Mesenchymal stem cell (in vitro differentiated cells and primary cell): ENCODE measurements at regions not wholly inside any gene's neighbourhood (a gene's known extent, or its start where the extent isn't known, plus 50 kb on each side); places are given as distances from the start of the nearest gene placed in this dataset.

ENCODE experiments used
- DNase-seq: peaks from one replicate; pipeline ENCODE4 v3.0.0-alpha.2; 2013
- H2AFZ ChIP-seq: one replicate; pipeline ENCODE4 v1.6.1; 2013; ENCODE audit warnings: low read depth, mild to moderate bottlenecking, control low read depth, inconsistent platforms, low read length, moderate library complexity
- H2AK5ac ChIP-seq: 2 replicates; pipeline ENCODE4 v1.6.1; 2013; ENCODE audit warnings: low read length, moderate library complexity, mild to moderate bottlenecking, inconsistent platforms; ENCODE audit not compliant: severe bottlenecking
- H2BK120ac ChIP-seq: one replicate; pipeline ENCODE4 v1.6.1; 2013; ENCODE audit warnings: low read depth, mild to moderate bottlenecking, inconsistent platforms, low read length, moderate library complexity
- H2BK12ac ChIP-seq, 2 experiments: one replicate each; pipeline ENCODE4 v1.6.1; 2013; ENCODE audit warnings: inconsistent platforms in 2 of 2, low read length in 2 of 2, mild to moderate bottlenecking in 2 of 2, moderate library complexity in 2 of 2, control low read depth in 1 of 2
- H2BK15ac ChIP-seq: one replicate; pipeline ENCODE4 v1.6.1; 2013; ENCODE audit warnings: mild to moderate bottlenecking, low read depth, inconsistent platforms; ENCODE audit not compliant: poor library complexity, severe bottlenecking
- H2BK5ac ChIP-seq: 2 replicates; pipeline ENCODE4 v1.6.1; 2013; ENCODE audit warnings: low read depth, mild to moderate bottlenecking, low read length, control low read depth, inconsistent platforms; ENCODE audit not compliant: poor library complexity, severe bottlenecking
- H3K14ac ChIP-seq, 2 experiments: one replicate each; pipeline ENCODE4 v1.6.1; 2013; ENCODE audit warnings: inconsistent platforms in 2 of 2, low read length in 2 of 2, control low read depth in 1 of 2, mild to moderate bottlenecking in 1 of 2, moderate library complexity in 1 of 2
- H3K18ac ChIP-seq, 2 experiments: one replicate each; pipeline ENCODE4 v1.6.1; 2013; ENCODE audit warnings: inconsistent platforms in 2 of 2, low read length in 2 of 2, control low read depth in 1 of 2, low read depth in 1 of 2, mild to moderate bottlenecking in 1 of 2
- H3K23ac ChIP-seq, 2 experiments: one replicate each; pipeline ENCODE4 v1.6.1; 2013; ENCODE audit warnings: inconsistent platforms in 2 of 2, low read length in 2 of 2, mild to moderate bottlenecking in 2 of 2, moderate library complexity in 2 of 2, control low read depth in 1 of 2
- H3K27ac ChIP-seq: 2 replicates; pipeline ENCODE4 v1.5.1; 2013; ENCODE audit warnings: mild to moderate bottlenecking, moderate library complexity, low read length, control low read depth, inconsistent platforms; ENCODE audit not compliant: poor library complexity, severe bottlenecking
- H3K27me3 ChIP-seq, 2 experiments: 2 replicates each; pipeline versions ENCODE4 v1.6.1 to v1.7.0; 2013; ENCODE audit warnings: low read length in 2 of 2, mild to moderate bottlenecking in 2 of 2, moderate library complexity in 2 of 2, control low read depth in 1 of 2, inconsistent platforms in 1 of 2; ENCODE audit not compliant: control insufficient read depth in 1 of 2, insufficient read depth in 1 of 2
- H3K36me3 ChIP-seq, 2 experiments: 2 replicates each; pipeline versions ENCODE4 v1.6.1 to v1.7.0; 2013; ENCODE audit warnings: low read length in 2 of 2, control low read depth in 1 of 2, inconsistent platforms in 1 of 2, low read depth in 1 of 2, mild to moderate bottlenecking in 1 of 2; ENCODE audit not compliant: insufficient read depth in 2 of 2, control insufficient read depth in 1 of 2
- H3K4ac ChIP-seq, 2 experiments: one replicate each; pipeline ENCODE4 v1.6.1; 2013; ENCODE audit warnings: inconsistent platforms in 2 of 2, low read length in 2 of 2, mild to moderate bottlenecking in 2 of 2, moderate library complexity in 2 of 2, control low read depth in 1 of 2, low read depth in 1 of 2
- H3K4me1 ChIP-seq: 2 replicates; pipeline ENCODE4 v1.6.1; 2013; ENCODE audit warnings: low read depth, low read length, control low read depth; ENCODE audit not compliant: control insufficient read depth, insufficient read depth
- H3K4me2 ChIP-seq: 2 replicates; pipeline ENCODE4 v1.6.1; 2013; ENCODE audit warnings: low read length, mild to moderate bottlenecking, inconsistent platforms; ENCODE audit not compliant: poor library complexity, severe bottlenecking
- H3K4me3 ChIP-seq, 2 experiments: 2 replicates each; pipeline versions ENCODE4 v1.5.1 to v1.7.0; 2013; ENCODE audit warnings: low read length in 2 of 2, mild to moderate bottlenecking in 2 of 2, control low read depth in 1 of 2, low read depth in 1 of 2; ENCODE audit not compliant: insufficient read depth in 1 of 2
- H3K79me1 ChIP-seq: replicated peaks from 2 replicates; pipeline ENCODE4 v1.6.1; 2013; ENCODE audit warnings: mild to moderate bottlenecking, control low read depth, low read length, inconsistent platforms; ENCODE audit not compliant: poor library complexity, severe bottlenecking
- H3K9ac ChIP-seq: 2 replicates; pipeline ENCODE4 v1.7.0; 2013; ENCODE audit warnings: mild to moderate bottlenecking, low read length, moderate library complexity
- H3K9me3 ChIP-seq: 2 replicates; pipeline ENCODE4 v1.7.0; 2013; ENCODE audit warnings: mild to moderate bottlenecking, low read length; ENCODE audit not compliant: control insufficient read depth
- H4K8ac ChIP-seq: one replicate; pipeline ENCODE4 v1.6.1; 2013; ENCODE audit warnings: inconsistent platforms, mild to moderate bottlenecking, low read length, moderate library complexity
- H4K91ac ChIP-seq: one replicate; pipeline ENCODE4 v1.6.1; 2013; ENCODE audit warnings: mild to moderate bottlenecking, low read length, inconsistent platforms
- WGBS: methylation state at CpG from one replicate; pipeline ENCODE4 v1.1.7; 2013; ENCODE audit warnings: mixed read lengths; 5-methylcytosine and 5-hydroxymethylcytosine counted together

DNA sequence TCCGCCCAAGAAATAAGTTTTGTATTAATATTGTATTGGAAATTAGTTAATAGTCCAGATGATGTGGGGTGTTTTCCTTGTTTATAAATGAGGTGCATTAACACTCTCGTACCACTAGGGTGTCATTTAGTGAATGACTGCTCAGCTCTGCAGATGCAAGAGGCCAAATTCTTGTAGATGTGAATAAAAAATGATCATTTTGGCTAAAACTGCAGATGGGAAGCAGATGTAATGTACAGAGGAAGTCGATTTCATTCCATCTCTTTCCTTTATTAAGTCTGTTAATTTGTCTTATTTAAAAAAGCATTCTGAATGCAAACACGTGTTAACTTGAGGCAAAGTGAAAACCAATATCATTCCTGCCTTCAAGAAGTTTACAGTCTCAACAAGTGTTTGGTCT is 108.1 kb downstream of the DHX15 start:
- no peak overlapping the region for H4K8ac ChIP-seq
- H2AFZ ChIP-seq: no peak overlapping the region
- peaks cover 7 to 8% of the 10 kb centered on the region in 2 experiments for H3K27me3 ChIP-seq
- H2BK12ac ChIP-seq: no peak overlapping the region
- H3K9ac ChIP-seq: no peak overlapping the region
- peaks cover 18% of the 10 kb centered on the region for H3K4me1 ChIP-seq
- H3K14ac ChIP-seq: no peak overlapping the region
- WGBS: 62% methylated on average over 2 of the region's 4 CpGs
- no peak overlapping the region for H2BK120ac ChIP-seq
- no peak overlapping the region for H3K23ac ChIP-seq
- no peak overlapping the region for H3K18ac ChIP-seq
- no peak overlapping the region for H2BK5ac ChIP-seq
- peak; percentile 26 for DNase-seq
- H2AK5ac ChIP-seq: no peak overlapping the region
- H3K4me2 ChIP-seq: no peak overlapping the region
- no peak overlapping the region for H3K27ac ChIP-seq
- no peaks in the 10 kb centered on the region for H3K36me3 ChIP-seq
- H3K79me1 ChIP-seq: peaks cover 1% of the 10 kb centered on the region
- H2BK15ac ChIP-seq: no peak overlapping the region
- H4K91ac ChIP-seq: no peak overlapping the region
- H3K4ac ChIP-seq: no peak overlapping the region
- H3K9me3 ChIP-seq: no peaks in the 10 kb centered on the region
- H3K4me3 ChIP-seq: no peak overlapping the region

- no peak overlapping the region for H3K4ac ChIP-seq
- no peak for DNase-seq
Measured at GRCh38 chr4:24475756-24476155, 108.6 kb downstream of the DHX15 start.

DNA sequence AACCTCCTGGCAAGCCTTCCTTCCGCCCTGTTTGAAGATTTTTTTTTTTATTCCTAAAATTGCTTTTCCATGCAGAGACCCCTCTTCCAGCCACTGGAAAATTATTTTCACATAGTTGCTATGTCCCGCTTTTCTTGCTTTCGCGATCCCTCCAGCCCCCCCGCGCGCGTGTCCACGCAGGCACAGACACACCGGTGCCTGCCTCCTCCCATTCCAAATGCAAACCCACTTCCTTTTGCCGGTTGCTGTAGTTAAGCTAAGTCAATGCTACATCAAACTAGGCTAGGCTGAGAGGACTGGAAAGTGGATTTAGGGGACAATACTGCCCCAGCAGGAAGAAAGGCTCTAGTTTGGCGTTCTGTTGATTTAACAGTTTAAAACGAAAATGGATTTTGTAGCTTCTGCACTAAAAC is 111.0 kb downstream of the DHX15 start:
- Histone ChIP-seq H2BK120ac (no peak overlapping the region), H3K9ac (peak overlapping the region; percentile 83), H2AK5ac (no peak overlapping the region), H2BK15ac (no peak overlapping the region), H3K14ac (no peak overlapping the region), H3K23ac (no peak overlapping the region), H3K4me2 (peak overlapping the region; percentile 99), H3K9me3 (no peaks in the 10 kb centered on the region), H4K8ac (no peak overlapping the region), H3K79me1 (peaks cover 1% of the 10 kb centered on the region), H3K4ac (no peak overlapping the region), H4K91ac (no peak overlapping the region), H3K27me3 (peaks cover 0 to 13% of the 10 kb centered on the region in 2 experiments), H3K36me3 (no peaks in the 10 kb centered on the region), H2BK12ac (peak overlapping the region in 1 of 2 experiments; percentile 6), H3K4me1 (peaks cover 28% of the 10 kb centered on the region), H3K18ac (peak overlapping the region in 1 of 2 experiments; percentile 34), H2AFZ (no peak overlapping the region), H3K4me3 (peak overlapping the region; percentile 79 to 88), H2BK5ac (no peak overlapping the region), H3K27ac (no peak overlapping the region)
- WGBS: 4% methylated on average over 11 of the region's 13 CpGs
- DNase-seq: peak; percentile 36

More at GRCh38 chr4:24475756-24476155, 108.6 kb downstream of the DHX15 start:
- no peak overlapping the region for H3K9ac ChIP-seq
- no peak overlapping the region for H2BK15ac ChIP-seq
- no peak overlapping the region for H3K4me2 ChIP-seq
- no peaks in the 10 kb centered on the region for H3K9me3 ChIP-seq
- peaks cover 6 to 8% of the 10 kb centered on the region in 2 experiments for H3K27me3 ChIP-seq
- H2AK5ac ChIP-seq: peak overlapping the region; percentile 52
- H3K4me1 ChIP-seq: peaks cover 21% of the 10 kb centered on the region
- H2BK5ac ChIP-seq: no peak overlapping the region
- no peak overlapping the region for H2AFZ ChIP-seq
- H3K79me1 ChIP-seq: peaks cover 1% of the 10 kb centered on the region
- no peak overlapping the region for H3K18ac ChIP-seq
- no peak overlapping the region for H2BK120ac ChIP-seq
- no peaks in the 10 kb centered on the region for H3K36me3 ChIP-seq
- no peak overlapping the region for H3K14ac ChIP-seq
- no peak overlapping the region for H3K23ac ChIP-seq
- H4K8ac ChIP-seq: no peak overlapping the region
- no peak overlapping the region for H2BK12ac ChIP-seq
- no peak overlapping the region for H3K4me3 ChIP-seq
- no peak overlapping the region for H4K91ac ChIP-seq
- no peak overlapping the region for H3K27ac ChIP-seq
- WGBS: 61% methylated on average over 2 of the region's 3 CpGs

GRCh38 chr4:24472514-24473308 is 111.6 kb downstream of the DHX15 start:
- Histone ChIP-seq H3K79me1 (peaks cover 1% of the 10 kb centered on the region), H3K23ac (no peak overlapping the region), H3K27me3 (peaks cover 0 to 19% of the 10 kb centered on the region in 2 experiments), H3K9me3 (no peaks in the 10 kb centered on the region), H2BK12ac (no peak overlapping the region), H4K91ac (peak overlapping the region; percentile 72), H3K18ac (peak overlapping the region; percentile 29 to 95), H3K27ac (no peak overlapping the region), H2AFZ (peak overlapping the region; percentile 83), H2AK5ac (no peak overlapping the region), H2BK15ac (no peak overlapping the region), H4K8ac (peak overlapping the region; percentile 61), H3K14ac (peak overlapping the region in 1 of 2 experiments; percentile 77), H2BK120ac (no peak overlapping the region), H2BK5ac (no peak overlapping the region), H3K4me1 (peaks cover 26% of the 10 kb centered on the region), H3K4me2 (peak overlapping the region; percentile 99), H3K9ac (peak overlapping the region; percentile 83), H3K36me3 (no peaks in the 10 kb centered on the region), H3K4ac (no peak overlapping the region), H3K4me3 (peak overlapping the region; percentile 79 to 88)
- DNase-seq: peak; percentile 86
- WGBS: under 1% methylated on average over 27 of the region's 93 CpGs
